Astrocyte (in vitro differentiated cells and primary cell): ENCODE measurements at regions not wholly inside any gene's neighbourhood (a gene's known extent, or its start where the extent isn't known, plus 50 kb on each side); places are given as distances from the start of the nearest gene placed in this dataset.

ENCODE experiments used
- DNase-seq: peaks from one replicate; pipeline ENCODE4 v3.0.0-alpha.2; 2010; ENCODE audit warnings: low read depth
- FAIRE-seq: peaks from 2 replicates; lab custom pipeline; 2011; peaks lifted over from hg19 to GRCh38; lab: Jason Lieb, UNC
- H2AFZ ChIP-seq: 2 replicates; pipeline ENCODE4 v1.6.0; 2012; ENCODE audit warnings: low read depth, low read length, inconsistent platforms
- H3K27ac ChIP-seq: 2 replicates; pipeline ENCODE4 v1.5.1; 2011; ENCODE audit warnings: low read depth, low read length, inconsistent platforms
- H3K27me3 ChIP-seq: 2 replicates; pipeline ENCODE4 v1.6.0; 2011; ENCODE audit warnings: low read length, inconsistent platforms; ENCODE audit not compliant: insufficient read depth
- H3K36me3 ChIP-seq: 2 replicates; pipeline ENCODE4 v1.5.1; 2011; ENCODE audit warnings: low read length, inconsistent platforms; ENCODE audit not compliant: insufficient read depth
- H3K4me1 ChIP-seq: 2 replicates; pipeline ENCODE4 v1.5.1; 2011; ENCODE audit warnings: low read length, inconsistent platforms; ENCODE audit not compliant: insufficient read depth
- H3K4me2 ChIP-seq: 2 replicates; pipeline ENCODE4 v1.6.0; 2012; ENCODE audit warnings: low read length, inconsistent platforms
- H3K4me3 ChIP-seq: 2 replicates; pipeline ENCODE4 v1.5.1; 2011; ENCODE audit warnings: low read depth, mild to moderate bottlenecking, low read length, inconsistent platforms; ENCODE audit not compliant: insufficient read depth
- H3K79me2 ChIP-seq: 2 replicates; pipeline ENCODE4 v1.6.0; 2012; ENCODE audit warnings: mild to moderate bottlenecking, low read length, inconsistent platforms; ENCODE audit not compliant: insufficient read depth
- H3K9ac ChIP-seq: 2 replicates; pipeline ENCODE4 v1.6.0; 2012; ENCODE audit warnings: mild to moderate bottlenecking, low read length, inconsistent platforms
- H3K9me3 ChIP-seq: 2 replicates; pipeline ENCODE4 v1.5.1; 2012; ENCODE audit warnings: low read depth, mild to moderate bottlenecking, low read length, inconsistent platforms; ENCODE audit not compliant: insufficient read depth
- H4K20me1 ChIP-seq: 2 replicates; pipeline ENCODE4 v1.6.0; 2012; ENCODE audit warnings: low read length, inconsistent platforms; ENCODE audit not compliant: insufficient read depth
- H3K27ac Mint-ChIP-seq: one replicate; pipeline ENCODE4 v1.8.0; 2021; ENCODE audit warnings: mild to moderate bottlenecking, mixed read lengths; ENCODE audit not compliant: unreplicated experiment
- H3K27me3 Mint-ChIP-seq: one replicate; pipeline ENCODE4 v1.8.0; 2021; ENCODE audit warnings: low read depth, mixed read lengths; ENCODE audit not compliant: unreplicated experiment
- H3K36me3 Mint-ChIP-seq: one replicate; pipeline ENCODE4 v1.8.0; 2021; ENCODE audit warnings: low read depth, mixed read lengths; ENCODE audit not compliant: unreplicated experiment
- H3K4me1 Mint-ChIP-seq: one replicate; pipeline ENCODE4 v1.8.0; 2021; ENCODE audit warnings: low read depth, mixed read lengths; ENCODE audit not compliant: unreplicated experiment
- H3K4me3 Mint-ChIP-seq: one replicate; pipeline ENCODE4 v1.8.0; 2021; ENCODE audit warnings: mild to moderate bottlenecking, moderate library complexity, mixed read lengths; ENCODE audit not compliant: unreplicated experiment
- H3K9me3 Mint-ChIP-seq: one replicate; pipeline ENCODE4 v1.8.0; 2021; ENCODE audit warnings: mild to moderate bottlenecking, mixed read lengths; ENCODE audit not compliant: unreplicated experiment
- CTCF ChIP-seq: IDR thresholded peaks from 2 replicates; pipeline ENCODE4 v1.5.1; 2011; ENCODE audit warnings: low read depth, mild to moderate bottlenecking, inconsistent platforms, low read length, moderate library complexity; ENCODE audit not compliant: insufficient read depth
- EZH2 ChIP-seq: IDR thresholded peaks from 2 replicates; pipeline ENCODE4 v1.6.1; 2012; ENCODE audit warnings: mild to moderate bottlenecking, low read length, inconsistent platforms; ENCODE audit not compliant: insufficient read depth

- Histone ChIP-seq H3K27ac (no peak overlapping the region), H3K4me3 (no peak overlapping the region), H3K36me3 (no peaks in the 10 kb centered on the region), H3K27me3 (no peaks in the 10 kb centered on the region), H2AFZ (no peak overlapping the region), H3K9me3 (peaks cover 14% of the 10 kb centered on the region), H3K9ac (no peak overlapping the region), H3K79me2 (no peaks in the 10 kb centered on the region), H3K4me1 (no peaks in the 10 kb centered on the region), H3K4me2 (no peak overlapping the region), H4K20me1 (no peaks in the 10 kb centered on the region)
- FAIRE-seq (no peak), DNase-seq (no peak)
- Mint-ChIP-seq H3K4me1 (no peaks in the 10 kb centered on the region), H3K27ac (no peak overlapping the region), H3K27me3 (peaks cover 50% of the 10 kb centered on the region), H3K4me3 (no peak overlapping the region), H3K9me3 (peaks cover 3% of the 10 kb centered on the region), H3K36me3 (peaks cover 4% of the 10 kb centered on the region)
- TF ChIP-seq EZH2 (no peak), CTCF (no peak)
Observed at GRCh38 chr10:131700032-131700431, 200.8 kb upstream of the PPP2R2D start.

GRCh38 chr10:131700506-131700905, 200.3 kb upstream of the PPP2R2D start:
- no peak overlapping the region for H3K4me3 Mint-ChIP-seq
- Histone ChIP-seq H3K4me1 (no peaks in the 10 kb centered on the region), H3K36me3 (no peaks in the 10 kb centered on the region), H3K4me3 (no peak overlapping the region), H3K9ac (no peak overlapping the region), H3K4me2 (no peak overlapping the region), H3K27ac (no peak overlapping the region), H3K79me2 (no peaks in the 10 kb centered on the region), H2AFZ (no peak overlapping the region), H3K9me3 (peaks cover 10% of the 10 kb centered on the region), H4K20me1 (no peaks in the 10 kb centered on the region), H3K27me3 (no peaks in the 10 kb centered on the region)
- no peak for DNase-seq
- H3K4me1 Mint-ChIP-seq: no peaks in the 10 kb centered on the region
- peaks cover 3% of the 10 kb centered on the region for H3K9me3 Mint-ChIP-seq
- H3K27ac Mint-ChIP-seq: no peak overlapping the region
- peaks cover 45% of the 10 kb centered on the region for H3K27me3 Mint-ChIP-seq
- TF ChIP-seq CTCF (no peak), EZH2 (no peak)
- H3K36me3 Mint-ChIP-seq: peaks cover 4% of the 10 kb centered on the region
- FAIRE-seq: no peak

GRCh38 chr10:131701131-131701947, 199.5 kb upstream of the PPP2R2D start:
- H3K4me3 Mint-ChIP-seq: no peak overlapping the region
- Histone ChIP-seq H3K27ac (no peak overlapping the region), H3K36me3 (no peaks in the 10 kb centered on the region), H3K4me2 (no peak overlapping the region), H3K9me3 (peaks cover 10% of the 10 kb centered on the region), H3K4me3 (no peak overlapping the region), H2AFZ (no peak overlapping the region), H3K9ac (no peak overlapping the region), H4K20me1 (no peaks in the 10 kb centered on the region), H3K27me3 (no peaks in the 10 kb centered on the region), H3K4me1 (no peaks in the 10 kb centered on the region), H3K79me2 (no peaks in the 10 kb centered on the region)
- FAIRE-seq: no peak
- no peaks in the 10 kb centered on the region for H3K4me1 Mint-ChIP-seq
- TF ChIP-seq CTCF: no peak
- TF ChIP-seq EZH2: no peak
- peaks cover 4% of the 10 kb centered on the region for H3K36me3 Mint-ChIP-seq
- DNase-seq: no peak
- peaks cover 40% of the 10 kb centered on the region for H3K27me3 Mint-ChIP-seq
- H3K9me3 Mint-ChIP-seq: peaks cover 3% of the 10 kb centered on the region
- H3K27ac Mint-ChIP-seq: no peak overlapping the region
